ENCODE measurements at regions not wholly inside any gene's neighbourhood (a gene's known extent, or its start where the extent isn't known, plus 50 kb on each side); places are given as distances from the start of the nearest gene placed in this dataset.

- H3K4me1 ChIP-seq (ENCODE audit: insufficient read depth), result no peaks in the 10 kb centered on the region
- H3K36me3 ChIP-seq (ENCODE audit: insufficient read depth), result no peaks in the 10 kb centered on the region
- WGBS, result 82% methylated on average over 2 of the region's 2 CpGs
- no peak for DNase-seq (ENCODE audit: extremely low spot score)
- no peak overlapping the region for H3K4me3 ChIP-seq (ENCODE audit: low read depth, low read length)
- H3K27ac ChIP-seq (ENCODE audit: low read depth), result no peak overlapping the region
Observed at GRCh38 chr4:186927624-186928023, 204.0 kb upstream of the FAT1 start.

GRCh38 chr4:186930024-186930423 is 206.4 kb upstream of the FAT1 start:
- 96% methylated on average over 15 of the region's 15 CpGs for WGBS

GRCh38 chr4:186931519-186931918 is 207.9 kb upstream of the FAT1 start:
- Histone ChIP-seq H3K4me3 (ENCODE audit: low read depth, low read length) (no peak overlapping the region), H3K4me1 (ENCODE audit: insufficient read depth) (no peaks in the 10 kb centered on the region), H3K36me3 (ENCODE audit: insufficient read depth) (no peaks in the 10 kb centered on the region), H3K27ac (ENCODE audit: low read depth) (no peak overlapping the region)
- DNase-seq (ENCODE audit: extremely low spot score), result no peak
- 85% methylated on average over 2 of the region's 2 CpGs for WGBS

More at GRCh38 chr4:186930024-186930423, 206.4 kb upstream of the FAT1 start:
- no peak overlapping the region for H3K4me3 ChIP-seq (ENCODE audit: low read depth, low read length)
- DNase-seq (ENCODE audit: extremely low spot score), result no peak
- H3K27ac ChIP-seq (ENCODE audit: low read depth), result no peak overlapping the region
- no peaks in the 10 kb centered on the region for H3K36me3 ChIP-seq (ENCODE audit: insufficient read depth)
- H3K4me1 ChIP-seq (ENCODE audit: insufficient read depth), result no peaks in the 10 kb centered on the region

GRCh38 chr4:186932196-186932595 is 208.5 kb upstream of the FAT1 start:
- no peaks in the 10 kb centered on the region for H3K4me1 ChIP-seq (ENCODE audit: insufficient read depth)
- H3K4me3 ChIP-seq (ENCODE audit: low read depth, low read length), result no peak overlapping the region
- DNase-seq (ENCODE audit: extremely low spot score), result no peak
- H3K27ac ChIP-seq (ENCODE audit: low read depth), result peak overlapping the region; percentile 48
- 85% methylated on average over 5 of the region's 5 CpGs for WGBS
- no peaks in the 10 kb centered on the region for H3K36me3 ChIP-seq (ENCODE audit: insufficient read depth)

- WGBS, result 49% methylated on average over 4 of the region's 4 CpGs
- no peak overlapping the region for H3K4me3 ChIP-seq (ENCODE audit: low read depth, low read length)
- no peaks in the 10 kb centered on the region for H3K4me1 ChIP-seq (ENCODE audit: insufficient read depth)
- no peaks in the 10 kb centered on the region for H3K36me3 ChIP-seq (ENCODE audit: insufficient read depth)
- DNase-seq (ENCODE audit: extremely low spot score), result no peak
- no peak overlapping the region for H3K27ac ChIP-seq (ENCODE audit: low read depth)
Observed at GRCh38 chr4:186932631-186933187, 209.1 kb upstream of the FAT1 start.

GRCh38 chr4:186934244-186934643 is 210.6 kb upstream of the FAT1 start:
- no peaks in the 10 kb centered on the region for H3K36me3 ChIP-seq (ENCODE audit: insufficient read depth)
- DNase-seq (ENCODE audit: extremely low spot score), result no peak
- WGBS, result 90% methylated on average over 10 of the region's 10 CpGs
- no peaks in the 10 kb centered on the region for H3K4me1 ChIP-seq (ENCODE audit: insufficient read depth)
- H3K27ac ChIP-seq (ENCODE audit: low read depth), result no peak overlapping the region
- H3K4me3 ChIP-seq (ENCODE audit: low read depth, low read length), result no peak overlapping the region

- no peaks in the 10 kb centered on the region for H3K36me3 ChIP-seq (ENCODE audit: insufficient read depth)
- no peak overlapping the region for H3K4me3 ChIP-seq (ENCODE audit: low read depth, low read length)
- DNase-seq (ENCODE audit: extremely low spot score), result no peak
- 95% methylated on average over 8 of the region's 8 CpGs for WGBS
- no peaks in the 10 kb centered on the region for H3K4me1 ChIP-seq (ENCODE audit: insufficient read depth)
- no peak overlapping the region for H3K27ac ChIP-seq (ENCODE audit: low read depth)
Observed at GRCh38 chr4:186934841-186935443, 211.3 kb upstream of the FAT1 start.

GRCh38 chr4:186935901-186936300 is 212.2 kb upstream of the FAT1 start:
- 86% methylated on average over 4 of the region's 4 CpGs for WGBS
- H3K4me3 ChIP-seq (ENCODE audit: low read depth, low read length), result no peak overlapping the region
- no peak overlapping the region for H3K27ac ChIP-seq (ENCODE audit: low read depth)
- no peaks in the 10 kb centered on the region for H3K36me3 ChIP-seq (ENCODE audit: insufficient read depth)
- DNase-seq (ENCODE audit: extremely low spot score), result no peak
- H3K4me1 ChIP-seq (ENCODE audit: insufficient read depth), result no peaks in the 10 kb centered on the region

GRCh38 chr4:186936496-186937375 is 213.1 kb upstream of the FAT1 start:
- H3K4me3 ChIP-seq (ENCODE audit: low read depth, low read length), result no peak overlapping the region
- H3K4me1 ChIP-seq (ENCODE audit: insufficient read depth), result no peaks in the 10 kb centered on the region
- WGBS, result 15% methylated on average over 9 of the region's 9 CpGs
- H3K27ac ChIP-seq (ENCODE audit: low read depth), result no peak overlapping the region
- DNase-seq (ENCODE audit: extremely low spot score), result no peak
- no peaks in the 10 kb centered on the region for H3K36me3 ChIP-seq (ENCODE audit: insufficient read depth)

GRCh38 chr4:186939226-186939625 is 215.6 kb upstream of the FAT1 start:
- no peaks in the 10 kb centered on the region for H3K36me3 ChIP-seq (ENCODE audit: insufficient read depth)
- no peak for DNase-seq (ENCODE audit: extremely low spot score)
- H3K27ac ChIP-seq (ENCODE audit: low read depth), result no peak overlapping the region
- 97% methylated on average over 1 of the region's 1 CpG for WGBS
- no peak overlapping the region for H3K4me3 ChIP-seq (ENCODE audit: low read depth, low read length)
- no peaks in the 10 kb centered on the region for H3K4me1 ChIP-seq (ENCODE audit: insufficient read depth)

GRCh38 chr4:186939766-186940165 is 216.1 kb upstream of the FAT1 start:
- DNase-seq (ENCODE audit: extremely low spot score), result no peak
- no peak overlapping the region for H3K4me3 ChIP-seq (ENCODE audit: low read depth, low read length)
- no peaks in the 10 kb centered on the region for H3K36me3 ChIP-seq (ENCODE audit: insufficient read depth)
- no peak overlapping the region for H3K27ac ChIP-seq (ENCODE audit: low read depth)
- H3K4me1 ChIP-seq (ENCODE audit: insufficient read depth), result no peaks in the 10 kb centered on the region

GRCh38 chr4:186940476-186940875 is 216.8 kb upstream of the FAT1 start:
- H3K4me3 ChIP-seq (ENCODE audit: low read depth, low read length), result no peak overlapping the region
- H3K36me3 ChIP-seq (ENCODE audit: insufficient read depth), result no peaks in the 10 kb centered on the region
- DNase-seq (ENCODE audit: extremely low spot score), result no peak
- H3K27ac ChIP-seq (ENCODE audit: low read depth), result no peak overlapping the region
- no peaks in the 10 kb centered on the region for H3K4me1 ChIP-seq (ENCODE audit: insufficient read depth)
- WGBS, result 88% methylated on average over 2 of the region's 2 CpGs

- Histone ChIP-seq H3K27ac (ENCODE audit: low read depth) (no peak overlapping the region), H3K4me3 (ENCODE audit: low read depth, low read length) (no peak overlapping the region), H3K4me1 (ENCODE audit: insufficient read depth) (no peaks in the 10 kb centered on the region), H3K36me3 (ENCODE audit: insufficient read depth) (no peaks in the 10 kb centered on the region)
- 51% methylated on average over 6 of the region's 6 CpGs for WGBS
- DNase-seq (ENCODE audit: extremely low spot score), result no peak
Observed at GRCh38 chr4:186942758-186943377, 219.2 kb upstream of the FAT1 start.

GRCh38 chr4:186943411-186943810 is 219.8 kb upstream of the FAT1 start:
- no peak overlapping the region for H3K27ac ChIP-seq (ENCODE audit: low read depth)
- H3K36me3 ChIP-seq (ENCODE audit: insufficient read depth), result no peaks in the 10 kb centered on the region
- H3K4me1 ChIP-seq (ENCODE audit: insufficient read depth), result no peaks in the 10 kb centered on the region
- WGBS, result 73% methylated on average over 2 of the region's 2 CpGs
- no peak for DNase-seq (ENCODE audit: extremely low spot score)
- no peak overlapping the region for H3K4me3 ChIP-seq (ENCODE audit: low read depth, low read length)

Measured in urinary bladder (tissue), 3 donors.